ENCODE measurements at regions not wholly inside any gene's neighbourhood (a gene's known extent, or its start where the extent isn't known, plus 50 kb on each side); places are given as distances from the start of the nearest gene placed in this dataset.
A peak's percentile ranks its signal among the peaks of the same experiment; 100 is the strongest.

DNA sequence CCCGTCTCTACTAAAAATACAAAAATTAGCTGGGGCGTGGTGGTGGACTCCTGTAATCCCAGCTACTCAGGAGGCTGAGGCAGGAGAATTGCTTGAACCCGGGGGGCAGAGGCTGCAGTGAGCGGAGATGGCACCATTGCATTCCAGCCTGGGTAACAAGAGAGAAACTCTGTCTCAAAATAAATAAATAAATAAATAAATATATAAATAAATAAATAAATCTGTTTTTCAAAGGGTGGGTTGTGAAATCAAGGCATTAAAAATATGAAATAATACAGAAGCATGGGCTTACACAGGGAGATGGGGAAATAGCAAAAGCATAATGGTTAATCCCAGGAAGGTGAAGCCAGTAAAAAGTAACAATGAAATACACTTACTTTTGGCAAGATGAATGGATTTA lies 93.9 kb downstream of the LYZL2 start:
- no peak overlapping the region for H3K4me3 ChIP-seq (ENCODE audit: severe bottlenecking)
- no peaks in the 10 kb centered on the region for H3K4me1 ChIP-seq (ENCODE audit: insufficient read depth, poor library complexity, severe bottlenecking)
- TF ChIP-seq, protein P1, sequence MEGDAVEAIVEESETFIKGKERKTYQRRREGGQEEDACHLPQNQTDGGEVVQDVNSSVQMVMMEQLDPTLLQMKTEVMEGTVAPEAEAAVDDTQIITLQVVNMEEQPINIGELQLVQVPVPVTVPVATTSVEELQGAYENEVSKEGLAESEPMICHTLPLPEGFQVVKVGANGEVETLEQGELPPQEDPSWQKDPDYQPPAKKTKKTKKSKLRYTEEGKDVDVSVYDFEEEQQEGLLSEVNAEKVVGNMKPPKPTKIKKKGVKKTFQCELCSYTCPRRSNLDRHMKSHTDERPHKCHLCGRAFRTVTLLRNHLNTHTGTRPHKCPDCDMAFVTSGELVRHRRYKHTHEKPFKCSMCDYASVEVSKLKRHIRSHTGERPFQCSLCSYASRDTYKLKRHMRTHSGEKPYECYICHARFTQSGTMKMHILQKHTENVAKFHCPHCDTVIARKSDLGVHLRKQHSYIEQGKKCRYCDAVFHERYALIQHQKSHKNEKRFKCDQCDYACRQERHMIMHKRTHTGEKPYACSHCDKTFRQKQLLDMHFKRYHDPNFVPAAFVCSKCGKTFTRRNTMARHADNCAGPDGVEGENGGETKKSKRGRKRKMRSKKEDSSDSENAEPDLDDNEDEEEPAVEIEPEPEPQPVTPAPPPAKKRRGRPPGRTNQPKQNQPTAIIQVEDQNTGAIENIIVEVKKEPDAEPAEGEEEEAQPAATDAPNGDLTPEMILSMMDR (IDR thresholded peaks at IDR 0.05; ENCODE audit: poor library complexity, severe bottlenecking), result no peak
- H3K9me3 ChIP-seq (ENCODE audit: severe bottlenecking), result no peaks in the 10 kb centered on the region
- no peaks in the 10 kb centered on the region for H3K27me3 ChIP-seq (ENCODE audit: insufficient read depth, poor library complexity, severe bottlenecking)
- H3K36me3 ChIP-seq (ENCODE audit: low read depth), result no peaks in the 10 kb centered on the region
- H3K27ac ChIP-seq (ENCODE audit: poor library complexity, severe bottlenecking), result no peak overlapping the region
- ATAC-seq (ENCODE audit: low read depth) (no peak), DNase-seq (ENCODE audit: low spot score) (no peak)

DNA sequence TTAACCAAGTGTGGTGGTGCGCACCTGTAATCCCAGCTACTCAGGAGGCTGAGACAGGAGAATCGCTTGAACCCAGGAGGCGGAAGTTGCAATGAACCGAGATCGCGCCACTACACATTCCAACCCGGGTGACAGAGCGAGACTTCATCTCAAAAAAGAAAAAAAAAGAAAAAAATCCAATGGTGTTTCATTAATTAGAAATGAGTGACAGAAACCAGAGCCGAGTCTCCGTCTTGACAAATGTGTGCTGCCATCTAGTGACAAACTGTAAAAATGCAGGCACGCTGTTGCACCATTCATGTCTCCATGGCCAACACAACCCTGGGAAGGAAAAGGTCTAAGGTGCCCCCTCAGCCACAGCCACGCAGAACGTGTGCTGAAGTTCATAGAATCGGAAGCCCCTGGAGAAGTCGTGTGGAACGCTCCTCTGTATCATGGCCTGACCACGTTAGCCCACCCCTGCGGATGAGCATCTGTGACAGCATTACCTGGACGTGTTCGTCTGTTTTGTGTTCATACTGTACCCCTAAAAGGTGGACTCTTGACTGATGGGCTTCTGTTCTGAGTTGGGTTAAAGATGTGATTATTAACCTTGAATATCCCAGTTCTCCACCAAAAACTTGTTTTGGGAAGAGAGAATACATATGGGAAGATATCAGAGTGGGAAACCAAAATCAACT lies 94.9 kb downstream of the LYZL2 start:
- DNase-seq (ENCODE audit: low spot score) (no peak), ATAC-seq (ENCODE audit: low read depth) (peak; percentile 50; the same call in 1 of the 3 replicates)
- Histone ChIP-seq H3K27me3 (ENCODE audit: insufficient read depth, poor library complexity, severe bottlenecking) (no peaks in the 10 kb centered on the region), H3K4me3 (ENCODE audit: severe bottlenecking) (no peak overlapping the region), H3K27ac (ENCODE audit: poor library complexity, severe bottlenecking) (no peak overlapping the region), H3K4me1 (ENCODE audit: insufficient read depth, poor library complexity, severe bottlenecking) (no peaks in the 10 kb centered on the region), H3K9me3 (ENCODE audit: severe bottlenecking) (no peaks in the 10 kb centered on the region), H3K36me3 (ENCODE audit: low read depth) (no peaks in the 10 kb centered on the region)
- TF ChIP-seq, protein P1 (IDR thresholded peaks at IDR 0.05; ENCODE audit: poor library complexity, severe bottlenecking), result peak; percentile 85

DNA sequence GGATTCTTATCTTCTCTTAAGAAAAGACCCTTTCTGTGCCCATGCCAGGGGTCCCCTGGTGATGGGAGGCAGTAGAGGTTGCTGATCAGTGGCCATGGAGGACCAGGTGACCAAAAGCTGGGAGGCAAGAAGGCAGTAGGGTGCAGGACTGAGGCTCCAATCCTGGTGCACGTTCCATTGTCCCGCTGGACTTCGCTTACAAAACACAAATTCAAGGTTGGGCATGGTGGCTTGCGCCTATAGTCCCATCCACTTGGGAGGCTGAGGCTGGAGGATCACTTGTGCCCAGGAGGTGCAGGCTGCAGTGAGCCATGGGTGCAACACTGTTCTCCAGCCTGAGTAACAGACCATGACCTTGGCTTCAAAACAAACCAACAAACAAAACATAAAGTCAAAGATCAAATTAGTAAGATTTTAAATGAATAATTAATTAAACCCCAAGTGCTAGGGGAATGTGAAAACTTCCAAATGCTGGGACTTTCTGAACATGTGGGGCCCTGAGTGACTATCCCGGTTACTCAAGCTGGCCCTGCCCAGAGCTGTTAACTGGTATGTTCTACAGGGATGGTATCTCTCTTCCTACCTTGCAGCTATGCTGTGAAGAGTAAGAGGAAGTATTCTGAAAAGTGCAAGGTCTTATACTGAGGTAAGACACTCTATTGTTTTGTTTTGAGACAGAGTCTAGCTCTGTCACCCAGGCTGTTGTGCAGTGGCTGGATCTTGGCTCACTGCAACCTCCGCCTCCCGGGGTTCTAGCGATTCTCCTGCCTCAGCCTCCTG lies 97.6 kb downstream of the LYZL2 start:
- DNase-seq (ENCODE audit: low spot score) (no peak), ATAC-seq (ENCODE audit: low read depth) (no peak)
- no peak overlapping the region for H3K27ac ChIP-seq (ENCODE audit: poor library complexity, severe bottlenecking)
- H3K9me3 ChIP-seq (ENCODE audit: severe bottlenecking), result no peaks in the 10 kb centered on the region
- no peaks in the 10 kb centered on the region for H3K36me3 ChIP-seq (ENCODE audit: low read depth)
- no peaks in the 10 kb centered on the region for H3K27me3 ChIP-seq (ENCODE audit: insufficient read depth, poor library complexity, severe bottlenecking)
- no peaks in the 10 kb centered on the region for H3K4me1 ChIP-seq (ENCODE audit: insufficient read depth, poor library complexity, severe bottlenecking)
- TF ChIP-seq, protein P1 (IDR thresholded peaks at IDR 0.05; ENCODE audit: poor library complexity, severe bottlenecking), result no peak
- no peak overlapping the region for H3K4me3 ChIP-seq (ENCODE audit: severe bottlenecking)

DNA sequence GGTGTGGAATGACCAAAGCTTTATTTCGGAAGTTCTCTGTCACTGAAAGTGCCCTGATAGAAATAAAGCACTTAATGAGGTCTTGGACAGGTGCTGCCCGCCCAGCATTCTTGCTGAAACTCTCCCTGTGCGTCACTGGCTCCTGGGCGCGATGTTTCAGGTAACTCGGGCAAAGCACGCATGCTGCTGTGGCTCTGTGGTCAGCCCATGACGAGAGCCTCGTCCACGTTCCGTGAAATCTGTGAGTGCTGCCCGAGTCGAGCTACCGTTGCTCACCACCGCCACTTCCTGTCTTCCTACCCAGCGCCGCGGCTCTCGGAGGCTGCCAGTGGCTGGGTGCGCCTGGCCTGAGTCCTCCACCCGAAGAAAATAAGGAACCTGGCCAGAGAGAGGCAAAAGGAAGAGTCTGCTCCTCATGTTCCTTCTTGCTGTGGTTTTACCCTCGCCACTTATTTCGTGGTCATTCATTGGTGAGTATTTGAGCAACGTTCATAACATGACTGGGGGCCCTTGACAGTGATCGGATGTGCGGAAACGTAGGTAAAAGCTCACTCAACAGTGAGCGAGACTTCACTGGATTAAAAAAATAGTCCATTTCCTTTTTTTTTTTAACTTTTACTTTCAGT lies 95.5 kb downstream of the MAP3K8 start:
- Histone ChIP-seq H3K9me3 (ENCODE audit: severe bottlenecking) (no peaks in the 10 kb centered on the region), H3K27ac (ENCODE audit: poor library complexity, severe bottlenecking) (no peak overlapping the region), H3K4me3 (ENCODE audit: severe bottlenecking) (no peak overlapping the region), H3K27me3 (ENCODE audit: insufficient read depth, poor library complexity, severe bottlenecking) (no peaks in the 10 kb centered on the region), H3K4me1 (ENCODE audit: insufficient read depth, poor library complexity, severe bottlenecking) (no peaks in the 10 kb centered on the region), H3K36me3 (ENCODE audit: low read depth) (no peaks in the 10 kb centered on the region)
- TF ChIP-seq, protein P1 (IDR thresholded peaks at IDR 0.05; ENCODE audit: poor library complexity, severe bottlenecking), result no peak
- no peak for DNase-seq (ENCODE audit: low spot score)
- no peak for ATAC-seq (ENCODE audit: low read depth)

All from RWPE2 (cell line).